Right lobe of liver (tissue), 6 donors: ENCODE measurements at regions not wholly inside any gene's neighbourhood (a gene's known extent, or its start where the extent isn't known, plus 50 kb on each side); places are given as distances from the start of the nearest gene placed in this dataset.
A peak's percentile ranks its signal among the peaks of the same experiment; 100 is the strongest.

Source experiments
- ATAC-seq, 4 donors: fragments of 200-7000 bp; cut with Tn5 transposase; one replicate each; pipeline ENCODE4 v1.9.1; 2020; ENCODE audit warnings: mild to moderate bottlenecking in 4 of 4, moderate library complexity in 4 of 4
- DNase-seq, 3 donors: peaks; one replicate each; pipeline ENCODE4 v3.0.0-alpha.2; 2020
- H3K27ac ChIP-seq, 3 donors: fragments of 200-600 bp; one replicate each; pipeline ENCODE4 v1.8.0; 2022
- H3K27me3 ChIP-seq, 2 donors: fragments of 200-600 bp; one replicate each; pipeline ENCODE4 v1.8.0; 2022
- H3K36me3 ChIP-seq, 4 donors: fragments of 200-600 bp; sonication (generic) in 1 of 4; one replicate each; pipeline versions ENCODE4 v1.5.1 to v1.8.0; 2017 to 2022; ENCODE audit warnings: control low read depth in 1 of 4
- H3K4me1 ChIP-seq, 4 donors: fragments of 200-600 bp; sonication (generic) in 1 of 4; one replicate each; pipeline versions ENCODE4 v1.5.1 to v1.8.0; 2017 to 2022; ENCODE audit warnings: control low read depth in 1 of 4
- H3K4me3 ChIP-seq, 3 donors: fragments of 200-600 bp; one replicate each; pipeline ENCODE4 v1.8.0; 2022
- H3K9me3 ChIP-seq, 4 donors: fragments of 200-600 bp; sonication (generic) in 1 of 4; one replicate each; pipeline versions ENCODE4 v1.5.1 to v1.8.0; 2017 to 2022; ENCODE audit warnings: control low read depth in 1 of 4
- CTCF ChIP-seq, 4 donors: fragments of 200-600 bp in 3 of 4; fragments of 450-650 bp in 1 of 4; IDR thresholded peaks; one replicate each; pipeline versions ENCODE4 v1.5.1 to v1.8.0; 2016 to 2022; ENCODE audit warnings: antibody characterized with exemption in 4 of 4, mild to moderate bottlenecking in 2 of 4
- POLR2A ChIP-seq: fragments of 450-650 bp; IDR thresholded peaks from one replicate; pipeline ENCODE4 v1.6.1; 2017; ENCODE audit warnings: antibody characterized with exemption, mild to moderate bottlenecking
- WGBS: methylation state at CpG from one replicate; pipeline ENCODE4 v1.1.6; 2018; ENCODE audit warnings: low coverage, low lambda C conversion rate; ENCODE audit not compliant: insufficient coverage; ENCODE audit errors: missing lambda C conversion rate; 5-methylcytosine and 5-hydroxymethylcytosine counted together
- intact Hi-C, 2 donors: fragments of 100-400 bp; cut with DNase I; formaldehyde crosslinking; loops; one replicate each; pipeline versions ENCODE4 v1.11.2 to v1.14.1; 2022
- donor health status: DM: no; HTN: yes; CAD: no.
- donor health status: DM: no; HTN: no; CAD: no.
- donor health status: DM: no; HTN: no; CAD: no.
- donor health status: DM: no; HTN: yes; CAD: no.
- donor health status: DM: no; HTN: yes; CAD: no.

- no peaks in the 10 kb centered on the region for H3K27me3 ChIP-seq
- ATAC-seq = no peak
- H3K9me3 ChIP-seq = no peaks in the 10 kb centered on the region
- DNase-seq = no peak
- intact Hi-C loops = no loop called here
- no peaks in the 10 kb centered on the region for H3K36me3 ChIP-seq
- H3K27ac ChIP-seq = no peak overlapping the region
- no peaks in the 10 kb centered on the region for H3K4me1 ChIP-seq
- TF ChIP-seq POLR2A (no peak), CTCF (IDR thresholded peaks at IDR 0.05) (no peak)
- WGBS = 76% methylated on average over 2 of the region's 2 CpGs
- H3K4me3 ChIP-seq = no peak overlapping the region
Measured at GRCh38 chr11:98234698-98235097, 786.1 kb upstream of the CNTN5 start.

GRCh38 chr11:98243897-98244296 lies 776.9 kb upstream of the CNTN5 start:
- intact Hi-C loops = no loop called here
- Histone ChIP-seq H3K27ac (no peak overlapping the region), H3K36me3 (no peaks in the 10 kb centered on the region), H3K9me3 (no peaks in the 10 kb centered on the region), H3K4me1 (no peaks in the 10 kb centered on the region), H3K4me3 (no peak overlapping the region), H3K27me3 (no peaks in the 10 kb centered on the region)
- WGBS = 27% methylated on average over 3 of the region's 6 CpGs
- DNase-seq (no peak), ATAC-seq (no peak)
- TF ChIP-seq POLR2A (no peak), CTCF (IDR thresholded peaks at IDR 0.05) (no peak)

GRCh38 chr11:98260983-98261382 lies 759.8 kb upstream of the CNTN5 start:
- no peaks in the 10 kb centered on the region for H3K36me3 ChIP-seq
- H3K4me3 ChIP-seq = no peak overlapping the region
- DNase-seq (no peak), ATAC-seq (no peak)
- H3K9me3 ChIP-seq = no peaks in the 10 kb centered on the region
- TF ChIP-seq CTCF (IDR thresholded peaks at IDR 0.05) (peak in 1 of 4 donors; percentile 5), POLR2A (no peak)
- no peaks in the 10 kb centered on the region for H3K27me3 ChIP-seq
- H3K27ac ChIP-seq = no peak overlapping the region
- intact Hi-C loops = no loop called here
- H3K4me1 ChIP-seq = no peaks in the 10 kb centered on the region
- 38% methylated on average over 1 of the region's 1 CpG for WGBS

GRCh38 chr11:98277251-98277912 lies 743.4 kb upstream of the CNTN5 start:
- no peaks in the 10 kb centered on the region for H3K9me3 ChIP-seq
- WGBS = 31% methylated on average over 2 of the region's 2 CpGs
- no peaks in the 10 kb centered on the region for H3K27me3 ChIP-seq
- intact Hi-C loops = no loop called here
- H3K27ac ChIP-seq = no peak overlapping the region
- no peak overlapping the region for H3K4me3 ChIP-seq
- TF ChIP-seq CTCF (IDR thresholded peaks at IDR 0.05) (no peak), POLR2A (no peak)
- no peak for DNase-seq
- no peaks in the 10 kb centered on the region for H3K36me3 ChIP-seq
- ATAC-seq = no peak
- H3K4me1 ChIP-seq = no peaks in the 10 kb centered on the region
